ENCODE measurements at regions not wholly inside any gene's neighbourhood (a gene's known extent, or its start where the extent isn't known, plus 50 kb on each side); places are given as distances from the start of the nearest gene placed in this dataset.
A peak's percentile ranks its signal among the peaks of the same experiment; 100 is the strongest.

GRCh38 chr3:30187366-30187765, 419.0 kb upstream of the TGFBR2 start:
- FAIRE-seq = no peak
- Histone ChIP-seq H2AFZ (ENCODE audit: control insufficient read depth, low read length) (no peak overlapping the region), H4K20me1 (ENCODE audit: control insufficient read depth, extremely low read depth, insufficient read depth, low read length) (no peaks in the 10 kb centered on the region), H3K4me1 (ENCODE audit: control insufficient read depth, extremely low read depth, insufficient read depth, low read length) (peaks cover 14% of the 10 kb centered on the region), H3K4me3 (ENCODE audit: control insufficient read depth in 2 of 3, extremely low read depth in 1 of 3, insufficient read depth in 2 of 3, low read depth in 1 of 3, low read length in 3 of 3) (no peak overlapping the region), H3K9me3 (ENCODE audit: control insufficient read depth, low read depth, low read length) (no peaks in the 10 kb centered on the region), H3K27me3 (ENCODE audit: control insufficient read depth, extremely low read depth, insufficient read depth, low read length) (no peaks in the 10 kb centered on the region), H3K9ac (ENCODE audit: control insufficient read depth, extremely low read depth, insufficient read depth, low read length) (no peak overlapping the region), H3K79me2 (ENCODE audit: control insufficient read depth, insufficient read depth, low read length) (no peaks in the 10 kb centered on the region), H3K9me1 (ENCODE audit: control insufficient read depth, extremely low read depth, insufficient read depth, low read length) (no peaks in the 10 kb centered on the region), H3K4me2 (ENCODE audit: control insufficient read depth, extremely low read depth, insufficient read depth, low read depth, low read length) (no peak overlapping the region), H3K27ac (ENCODE audit: control insufficient read depth, insufficient read depth, low read length) (no peak overlapping the region), H3K36me3 (ENCODE audit: control insufficient read depth in 2 of 2, extremely low read depth in 1 of 2, insufficient read depth in 2 of 2, low read length in 2 of 2) (no peaks in the 10 kb centered on the region)
- dilution Hi-C loops (cut with MboI; ENCODE audit: extremely low pct_ligation_motif_present, low sequenced_read_pairs) = no loop called here
- no peak for TF ChIP-seq CTCF (optimal IDR thresholded peaks at IDR 0.05 in 1 of 3, IDR thresholded peaks at IDR 0.05 in 1 of 3, conservative IDR thresholded peaks at IDR 0.05 in 1 of 3; ENCODE audit: extremely low read depth in 1 of 3, insufficient read depth in 2 of 3, low read length in 3 of 3)
- no peak for TF ChIP-seq EZH2 (IDR thresholded peaks at IDR 0.05; ENCODE audit: low read length)
- no peak for DNase-seq (ENCODE audit: low read depth, low spot score)

GRCh38 chr3:30188713-30189112, 417.7 kb upstream of the TGFBR2 start:
- H3K36me3 ChIP-seq (ENCODE audit: control insufficient read depth in 2 of 2, extremely low read depth in 1 of 2, insufficient read depth in 2 of 2, low read length in 2 of 2) = no peaks in the 10 kb centered on the region
- DNase-seq (ENCODE audit: low read depth, low spot score) (peak; percentile 62), FAIRE-seq (peak; percentile 96)
- no peaks in the 10 kb centered on the region for H3K79me2 ChIP-seq (ENCODE audit: control insufficient read depth, insufficient read depth, low read length)
- no peak overlapping the region for H2AFZ ChIP-seq (ENCODE audit: control insufficient read depth, low read length)
- no peaks in the 10 kb centered on the region for H3K9me3 ChIP-seq (ENCODE audit: control insufficient read depth, low read depth, low read length)
- no peak overlapping the region for H3K4me3 ChIP-seq (ENCODE audit: control insufficient read depth in 2 of 3, extremely low read depth in 1 of 3, insufficient read depth in 2 of 3, low read depth in 1 of 3, low read length in 3 of 3)
- H3K4me2 ChIP-seq (ENCODE audit: control insufficient read depth, extremely low read depth, insufficient read depth, low read depth, low read length) = no peak overlapping the region
- no peak overlapping the region for H3K27ac ChIP-seq (ENCODE audit: control insufficient read depth, insufficient read depth, low read length)
- TF ChIP-seq EZH2 (IDR thresholded peaks at IDR 0.05; ENCODE audit: low read length) (no peak), CTCF (optimal IDR thresholded peaks at IDR 0.05 in 1 of 3, IDR thresholded peaks at IDR 0.05 in 1 of 3, conservative IDR thresholded peaks at IDR 0.05 in 1 of 3; ENCODE audit: extremely low read depth in 1 of 3, insufficient read depth in 2 of 3, low read length in 3 of 3) (no peak)
- peaks cover 14% of the 10 kb centered on the region for H3K4me1 ChIP-seq (ENCODE audit: control insufficient read depth, extremely low read depth, insufficient read depth, low read length)
- dilution Hi-C loops (cut with MboI; ENCODE audit: extremely low pct_ligation_motif_present, low sequenced_read_pairs) = no loop called here
- H4K20me1 ChIP-seq (ENCODE audit: control insufficient read depth, extremely low read depth, insufficient read depth, low read length) = no peaks in the 10 kb centered on the region
- no peaks in the 10 kb centered on the region for H3K27me3 ChIP-seq (ENCODE audit: control insufficient read depth, extremely low read depth, insufficient read depth, low read length)
- no peak overlapping the region for H3K9ac ChIP-seq (ENCODE audit: control insufficient read depth, extremely low read depth, insufficient read depth, low read length)
- H3K9me1 ChIP-seq (ENCODE audit: control insufficient read depth, extremely low read depth, insufficient read depth, low read length) = no peaks in the 10 kb centered on the region
